GM08714 (cell line): ENCODE measurements at regions not wholly inside any gene's neighbourhood (a gene's known extent, or its start where the extent isn't known, plus 50 kb on each side); places are given as distances from the start of the nearest gene placed in this dataset.
"Not testable (repeated sequence)": the region's sequence is repeated elsewhere in the genome, so short reads cannot be mapped to it uniquely, and the experiment has no call there.

Experiments
- H3K4me3 ChIP-seq: fragments of 200-500 bp; sonication (Bioruptor generic); 2 replicates; pipeline ENCODE4 v1.5.1; 2014; ENCODE audit warnings: mild to moderate bottlenecking, low read length, inconsistent platforms
- ZNF274 ChIP-seq: IDR thresholded peaks from 2 replicates; pipeline ENCODE4 v1.6.1; 2012; ENCODE audit warnings: mild to moderate bottlenecking, low read depth, low read length

GRCh38 chr5:67815455-67816391 lies 399.8 kb upstream of the PIK3R1 start:
- no peak for TF ChIP-seq ZNF274
- no peak overlapping the region for H3K4me3 ChIP-seq

- no peak for TF ChIP-seq ZNF274
- no peak overlapping the region for H3K4me3 ChIP-seq
Measured at GRCh38 chr5:67814569-67815311, 400.8 kb upstream of the PIK3R1 start.

- no peak for TF ChIP-seq ZNF274
- H3K4me3 ChIP-seq, result no peak overlapping the region
Measured at GRCh38 chr5:67813877-67814539, 401.5 kb upstream of the PIK3R1 start.

GRCh38 chr5:67809589-67809988 lies 406.0 kb upstream of the PIK3R1 start:
- TF ChIP-seq ZNF274, result no peak
- no peak overlapping the region; the same call in 1 of the 2 replicates for H3K4me3 ChIP-seq

- peak overlapping the region; percentile 34; the same call in 1 of the 2 replicates for H3K4me3 ChIP-seq
- no peak for TF ChIP-seq ZNF274
Measured at GRCh38 chr5:67808340-67808739, 407.2 kb upstream of the PIK3R1 start.

- no peak overlapping the region for H3K4me3 ChIP-seq
- no peak for TF ChIP-seq ZNF274
Measured at GRCh38 chr5:67807439-67807888, 408.1 kb upstream of the PIK3R1 start.

- no peak for TF ChIP-seq ZNF274
- no peak overlapping the region for H3K4me3 ChIP-seq
Measured at GRCh38 chr5:67806654-67807438, 408.7 kb upstream of the PIK3R1 start.

- TF ChIP-seq ZNF274, result no peak
- no peak overlapping the region for H3K4me3 ChIP-seq
Measured at GRCh38 chr5:67805666-67806348, 409.7 kb upstream of the PIK3R1 start.

GRCh38 chr5:67802766-67803165 lies 412.8 kb upstream of the PIK3R1 start:
- TF ChIP-seq ZNF274, result no peak
- H3K4me3 ChIP-seq, result no peak overlapping the region; the same call in 1 of the 2 replicates

GRCh38 chr5:67799732-67800234 lies 415.8 kb upstream of the PIK3R1 start:
- TF ChIP-seq ZNF274, result no peak
- no peak overlapping the region for H3K4me3 ChIP-seq

GRCh38 chr5:67798470-67798869 lies 417.1 kb upstream of the PIK3R1 start:
- not testable (repeated sequence) for H3K4me3 ChIP-seq

GRCh38 chr5:67795781-67796477 lies 419.6 kb upstream of the PIK3R1 start:
- TF ChIP-seq ZNF274, result no peak
- H3K4me3 ChIP-seq, result no peak overlapping the region
